DND-41 (cell line): ENCODE measurements at regions not wholly inside any gene's neighbourhood (a gene's known extent, or its start where the extent isn't known, plus 50 kb on each side); places are given as distances from the start of the nearest gene placed in this dataset.

Source experiments
- EZH2 ChIP-seq: IDR thresholded peaks from 3 replicates; pipeline ENCODE4 v1.6.1; 2012; ENCODE audit warnings: borderline replicate concordance, low read depth, mild to moderate bottlenecking, moderate library complexity, low read length, inconsistent platforms; ENCODE audit not compliant: severe bottlenecking
- TF ChIP-seq, protein P1 (sequence below): IDR thresholded peaks from 2 replicates; pipeline ENCODE4 v1.5.1; 2012; ENCODE audit warnings: borderline replicate concordance, low read length, moderate library complexity, mild to moderate bottlenecking; ENCODE audit not compliant: poor library complexity, severe bottlenecking; ENCODE audit errors: extremely low read depth

DNA sequence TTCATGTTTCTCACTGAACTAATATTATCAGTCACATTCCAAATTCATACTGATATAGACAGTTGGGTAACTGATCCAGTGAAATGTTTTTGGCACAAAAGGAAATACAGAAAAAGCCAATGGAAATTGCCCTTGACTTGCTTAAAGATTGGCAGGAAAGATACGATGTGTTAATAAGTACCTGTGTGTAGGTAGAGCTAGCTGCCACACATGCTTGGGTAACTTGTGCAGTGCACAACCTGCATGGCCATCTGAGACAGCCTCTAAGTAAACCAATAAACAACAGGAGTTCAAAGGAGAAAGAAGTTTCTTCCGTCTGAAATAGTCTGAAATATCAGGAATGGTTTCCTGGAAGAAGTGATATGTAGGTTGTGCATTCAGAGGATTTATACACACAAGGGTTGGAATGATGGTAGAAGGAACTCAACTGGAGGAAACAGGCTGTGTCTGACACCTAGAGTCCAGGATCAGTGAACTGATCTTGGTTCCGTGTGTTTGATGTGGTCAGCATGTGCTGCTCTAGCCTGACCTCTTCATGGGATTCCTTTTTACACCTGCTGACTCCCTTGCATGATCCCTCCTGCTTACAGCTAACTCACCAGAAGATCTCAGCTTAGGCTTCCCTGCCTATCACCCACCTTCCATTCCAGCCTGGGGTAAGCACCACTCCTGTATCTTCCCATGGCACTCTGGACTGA, 81.4 kb upstream of the KRR1 start:
- TF ChIP-seq, protein P1, sequence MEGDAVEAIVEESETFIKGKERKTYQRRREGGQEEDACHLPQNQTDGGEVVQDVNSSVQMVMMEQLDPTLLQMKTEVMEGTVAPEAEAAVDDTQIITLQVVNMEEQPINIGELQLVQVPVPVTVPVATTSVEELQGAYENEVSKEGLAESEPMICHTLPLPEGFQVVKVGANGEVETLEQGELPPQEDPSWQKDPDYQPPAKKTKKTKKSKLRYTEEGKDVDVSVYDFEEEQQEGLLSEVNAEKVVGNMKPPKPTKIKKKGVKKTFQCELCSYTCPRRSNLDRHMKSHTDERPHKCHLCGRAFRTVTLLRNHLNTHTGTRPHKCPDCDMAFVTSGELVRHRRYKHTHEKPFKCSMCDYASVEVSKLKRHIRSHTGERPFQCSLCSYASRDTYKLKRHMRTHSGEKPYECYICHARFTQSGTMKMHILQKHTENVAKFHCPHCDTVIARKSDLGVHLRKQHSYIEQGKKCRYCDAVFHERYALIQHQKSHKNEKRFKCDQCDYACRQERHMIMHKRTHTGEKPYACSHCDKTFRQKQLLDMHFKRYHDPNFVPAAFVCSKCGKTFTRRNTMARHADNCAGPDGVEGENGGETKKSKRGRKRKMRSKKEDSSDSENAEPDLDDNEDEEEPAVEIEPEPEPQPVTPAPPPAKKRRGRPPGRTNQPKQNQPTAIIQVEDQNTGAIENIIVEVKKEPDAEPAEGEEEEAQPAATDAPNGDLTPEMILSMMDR, result no peak
- TF ChIP-seq EZH2, result no peak
